ENCODE measurements at regions not wholly inside any gene's neighbourhood (a gene's known extent, or its start where the extent isn't known, plus 50 kb on each side); places are given as distances from the start of the nearest gene placed in this dataset.

DNA sequence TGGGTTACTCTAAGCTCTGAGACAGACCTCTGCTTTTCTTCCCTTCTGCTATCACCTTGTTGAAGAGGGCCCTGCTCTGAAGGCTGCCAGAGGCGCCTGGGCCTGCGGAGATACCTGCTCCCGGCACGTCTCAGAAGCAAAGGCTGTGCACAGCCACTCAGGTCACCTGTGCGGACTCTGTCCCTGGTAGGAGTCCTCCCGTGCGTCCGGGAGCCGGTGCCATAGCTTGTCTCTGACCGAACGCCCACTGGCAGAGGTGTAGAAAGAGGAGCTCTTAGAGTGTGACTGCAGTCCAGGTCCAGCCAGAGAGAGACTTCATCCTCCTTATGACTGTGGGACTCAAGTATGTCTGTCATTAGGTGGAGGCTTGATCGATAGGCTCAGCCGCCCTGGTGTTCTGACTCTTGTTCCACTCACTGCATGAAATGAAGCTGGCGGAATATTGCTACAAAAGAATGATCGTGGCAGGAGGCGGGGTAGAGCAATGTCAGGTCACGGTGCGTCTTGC is 51.0 kb upstream of the UNC93A start:
- in situ Hi-C loops (cut with HindIII; ENCODE audit: low pct_unique_long_range_greater_than_20kb, low sequenced_read_pairs): no loop called here
- Histone ChIP-seq H3K4me1 (ENCODE audit: control insufficient read depth, insufficient read depth, low read length) (no peaks in the 10 kb centered on the region), H3K27ac (ENCODE audit: low read length) (no peak overlapping the region), H3K36me3 (ENCODE audit: control insufficient read depth, insufficient read depth, low read length) (no peaks in the 10 kb centered on the region), H3K27me3 (ENCODE audit: control insufficient read depth, insufficient read depth, low read length) (no peaks in the 10 kb centered on the region; the same call in 1 of the 2 replicates), H3K4me3 (ENCODE audit: low read depth in 2 of 2, low read length in 2 of 2) (no peak overlapping the region), H3K9me3 (ENCODE audit: control insufficient read depth, insufficient read depth, low read depth, low read length) (no peaks in the 10 kb centered on the region)
- ATAC-seq (no peak), DNase-seq (ENCODE audit: low read depth, low spot score) (no peak)
- POLR2A ChIA-PET: no interaction called here
- BruUV-seq (replicated peaks): no TSS peak
- TF ChIP-seq CTCF (IDR thresholded peaks at IDR 0.05) (no peak), POLR2AphosphoS5 (IDR thresholded peaks at IDR 0.05; ENCODE audit: low read depth, low read length) (no peak), SIN3A (IDR thresholded peaks at IDR 0.05; ENCODE audit: borderline replicate concordance, insufficient read depth, low read depth, low read length) (no peak), TCF7L2 (IDR thresholded peaks at IDR 0.05; ENCODE audit: low read depth, low read length) (no peak)
- TF ChIP-seq, protein P1, sequence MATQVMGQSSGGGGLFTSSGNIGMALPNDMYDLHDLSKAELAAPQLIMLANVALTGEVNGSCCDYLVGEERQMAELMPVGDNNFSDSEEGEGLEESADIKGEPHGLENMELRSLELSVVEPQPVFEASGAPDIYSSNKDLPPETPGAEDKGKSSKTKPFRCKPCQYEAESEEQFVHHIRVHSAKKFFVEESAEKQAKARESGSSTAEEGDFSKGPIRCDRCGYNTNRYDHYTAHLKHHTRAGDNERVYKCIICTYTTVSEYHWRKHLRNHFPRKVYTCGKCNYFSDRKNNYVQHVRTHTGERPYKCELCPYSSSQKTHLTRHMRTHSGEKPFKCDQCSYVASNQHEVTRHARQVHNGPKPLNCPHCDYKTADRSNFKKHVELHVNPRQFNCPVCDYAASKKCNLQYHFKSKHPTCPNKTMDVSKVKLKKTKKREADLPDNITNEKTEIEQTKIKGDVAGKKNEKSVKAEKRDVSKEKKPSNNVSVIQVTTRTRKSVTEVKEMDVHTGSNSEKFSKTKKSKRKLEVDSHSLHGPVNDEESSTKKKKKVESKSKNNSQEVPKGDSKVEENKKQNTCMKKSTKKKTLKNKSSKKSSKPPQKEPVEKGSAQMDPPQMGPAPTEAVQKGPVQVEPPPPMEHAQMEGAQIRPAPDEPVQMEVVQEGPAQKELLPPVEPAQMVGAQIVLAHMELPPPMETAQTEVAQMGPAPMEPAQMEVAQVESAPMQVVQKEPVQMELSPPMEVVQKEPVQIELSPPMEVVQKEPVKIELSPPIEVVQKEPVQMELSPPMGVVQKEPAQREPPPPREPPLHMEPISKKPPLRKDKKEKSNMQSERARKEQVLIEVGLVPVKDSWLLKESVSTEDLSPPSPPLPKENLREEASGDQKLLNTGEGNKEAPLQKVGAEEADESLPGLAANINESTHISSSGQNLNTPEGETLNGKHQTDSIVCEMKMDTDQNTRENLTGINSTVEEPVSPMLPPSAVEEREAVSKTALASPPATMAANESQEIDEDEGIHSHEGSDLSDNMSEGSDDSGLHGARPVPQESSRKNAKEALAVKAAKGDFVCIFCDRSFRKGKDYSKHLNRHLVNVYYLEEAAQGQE (IDR thresholded peaks at IDR 0.05; ENCODE audit: insufficient read depth in 1 of 2, low read depth in 2 of 2, low read length in 1 of 2): no peak
- intact Hi-C loops (cut with micrococcal nuclease; ENCODE audit: unreplicated experiment): no loop called here
- CTCF ChIA-PET: no interaction called here

Data from Panc1 (cell line).